ENCODE measurements at regions not wholly inside any gene's neighbourhood (a gene's known extent, or its start where the extent isn't known, plus 50 kb on each side); places are given as distances from the start of the nearest gene placed in this dataset.

DNA sequence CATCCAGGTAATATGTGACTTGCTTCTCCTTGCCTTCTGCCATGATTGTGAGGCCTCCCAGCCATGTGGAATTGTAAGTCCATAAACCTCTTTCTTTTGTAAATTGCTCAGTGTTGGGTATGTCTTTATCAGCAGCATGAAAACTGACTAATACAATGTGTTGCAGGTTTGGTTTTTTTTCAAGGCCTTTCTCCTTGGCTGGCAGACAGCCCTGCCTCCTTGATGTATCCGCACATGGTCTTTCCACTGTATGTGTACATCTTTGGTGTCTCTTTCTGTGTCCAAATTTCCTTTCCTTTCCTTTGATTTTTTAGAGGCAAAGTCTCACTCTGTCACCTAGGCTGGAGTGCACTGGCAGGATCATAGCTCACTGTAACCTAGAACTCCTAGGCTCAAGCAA is 260.1 kb downstream of the TUSC7 start:
- no peak overlapping the region for H2BK5ac ChIP-seq (ENCODE audit: low read depth, low read length, poor library complexity)
- DNase-seq: no peak

DNA sequence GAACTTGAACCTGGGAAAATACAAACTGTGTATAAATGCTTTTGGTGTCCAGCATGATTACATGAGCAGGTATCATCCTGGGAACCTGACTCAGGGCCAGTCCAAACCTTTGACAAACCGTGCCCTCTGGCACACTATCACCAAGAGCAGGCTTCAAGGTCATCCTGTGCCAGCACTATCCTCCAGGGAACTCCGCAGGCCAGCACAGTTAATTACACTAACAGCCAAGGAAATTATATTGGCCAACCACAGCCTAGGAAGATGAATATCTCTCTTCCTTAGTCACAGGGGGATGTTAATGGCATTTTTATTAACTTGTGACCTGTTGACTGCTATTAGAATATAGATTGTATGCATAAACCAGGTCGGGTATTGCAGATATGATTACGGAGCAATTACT is 262.0 kb downstream of the TUSC7 start:
- Histone ChIP-seq H2AFZ (ENCODE audit: insufficient read depth, low read length, poor library complexity) (no peak overlapping the region), H3K14ac (ENCODE audit: low read length) (no peak overlapping the region), H3K18ac (ENCODE audit: low read length) (no peak overlapping the region), H4K91ac (ENCODE audit: low read depth, low read length) (no peak overlapping the region), H3K27ac (ENCODE audit: low read depth, low read length) (no peak overlapping the region), H3K36me3 (ENCODE audit: control insufficient read depth in 1 of 2, insufficient read depth in 2 of 2, low read length in 2 of 2) (no peaks in the 10 kb centered on the region), H3K79me2 (ENCODE audit: control insufficient read depth, insufficient read depth, low read length, poor library complexity) (no peaks in the 10 kb centered on the region), H2AK5ac (ENCODE audit: low read length) (no peak overlapping the region), H2BK120ac (ENCODE audit: insufficient read depth, low read length, poor library complexity) (no peak overlapping the region), H3K27me3 (ENCODE audit: insufficient read depth, low read length) (no peaks in the 10 kb centered on the region), H3K9ac (ENCODE audit: low read length) (no peak overlapping the region), H3K4ac (ENCODE audit: low read depth, low read length) (no peak overlapping the region), H3K23ac (ENCODE audit: low read length) (no peak overlapping the region), H3K9me3 (ENCODE audit: insufficient read depth, low read depth, low read length) (peaks cover 2% of the 10 kb centered on the region), H4K12ac (ENCODE audit: low read depth, low read length) (no peak overlapping the region), H3K79me1 (ENCODE audit: low read length) (no peaks in the 10 kb centered on the region), H3K4me1 (ENCODE audit: control insufficient read depth in 1 of 2, insufficient read depth in 2 of 2, low read length in 2 of 2) (no peaks in the 10 kb centered on the region), H2BK12ac (ENCODE audit: low read length) (no peak overlapping the region), H2BK5ac (ENCODE audit: low read depth, low read length, poor library complexity) (no peak overlapping the region), H4K8ac (ENCODE audit: low read depth, low read length) (no peak overlapping the region), H3K4me3 (ENCODE audit: low read depth, low read length) (no peak overlapping the region), H3K4me2 (ENCODE audit: low read length) (no peak overlapping the region)
- no CpG with 5 or more reads among the region's 4 CpGs for WGBS (ENCODE audit: extremely low coverage, insufficient coverage, insufficient read length)
- no peak for DNase-seq

More for the DNA sequence above, 260.1 kb downstream of the TUSC7 start:
- H3K14ac ChIP-seq (ENCODE audit: low read length): no peak overlapping the region
- H4K91ac ChIP-seq (ENCODE audit: low read depth, low read length): no peak overlapping the region
- H2AK5ac ChIP-seq (ENCODE audit: low read length): no peak overlapping the region
- H3K9me3 ChIP-seq (ENCODE audit: insufficient read depth, low read depth, low read length): peaks cover 2% of the 10 kb centered on the region
- H3K23ac ChIP-seq (ENCODE audit: low read length): no peak overlapping the region
- H3K36me3 ChIP-seq (ENCODE audit: control insufficient read depth in 1 of 2, insufficient read depth in 2 of 2, low read length in 2 of 2): no peaks in the 10 kb centered on the region
- no peaks in the 10 kb centered on the region for H3K27me3 ChIP-seq (ENCODE audit: insufficient read depth, low read length)
- H3K9ac ChIP-seq (ENCODE audit: low read length): no peak overlapping the region
- no peak overlapping the region for H4K8ac ChIP-seq (ENCODE audit: low read depth, low read length)
- H4K12ac ChIP-seq (ENCODE audit: low read depth, low read length): no peak overlapping the region
- no peaks in the 10 kb centered on the region for H3K4me1 ChIP-seq (ENCODE audit: control insufficient read depth in 1 of 2, insufficient read depth in 2 of 2, low read length in 2 of 2)
- H3K4ac ChIP-seq (ENCODE audit: low read depth, low read length): no peak overlapping the region
- no peaks in the 10 kb centered on the region for H3K79me1 ChIP-seq (ENCODE audit: low read length)
- no peak overlapping the region for H2AFZ ChIP-seq (ENCODE audit: insufficient read depth, low read length, poor library complexity)
- no CpG with 5 or more reads among the region's 1 CpG for WGBS (ENCODE audit: extremely low coverage, insufficient coverage, insufficient read length)
- no peak overlapping the region for H3K27ac ChIP-seq (ENCODE audit: low read depth, low read length)
- H3K4me3 ChIP-seq (ENCODE audit: low read depth, low read length): no peak overlapping the region
- H3K4me2 ChIP-seq (ENCODE audit: low read length): no peak overlapping the region
- no peak overlapping the region for H2BK12ac ChIP-seq (ENCODE audit: low read length)
- H3K79me2 ChIP-seq (ENCODE audit: control insufficient read depth, insufficient read depth, low read length, poor library complexity): no peaks in the 10 kb centered on the region
- no peak overlapping the region for H3K18ac ChIP-seq (ENCODE audit: low read length)
- no peak overlapping the region for H2BK120ac ChIP-seq (ENCODE audit: insufficient read depth, low read length, poor library complexity)

DNA sequence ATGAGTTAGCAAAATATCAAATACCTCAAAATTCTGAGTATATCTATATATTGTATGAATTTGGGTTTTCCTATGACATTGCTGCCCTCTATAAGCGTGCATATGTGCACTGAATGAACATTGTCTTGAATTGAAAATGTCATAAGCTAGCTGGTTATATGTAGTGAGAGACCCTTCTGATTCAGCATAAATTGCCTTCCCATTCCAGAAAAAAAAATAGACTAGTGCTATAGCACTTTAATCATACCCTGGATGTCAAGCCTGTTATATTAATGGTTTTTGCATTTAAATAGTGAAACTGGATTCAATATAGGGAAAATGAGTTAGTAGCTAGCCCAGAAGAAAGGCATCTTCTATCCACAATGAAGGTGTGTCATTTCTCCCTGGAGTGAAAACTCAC is 265.1 kb downstream of the TUSC7 start:
- peaks cover 2% of the 10 kb centered on the region for H3K9me3 ChIP-seq (ENCODE audit: insufficient read depth, low read depth, low read length)
- H3K79me2 ChIP-seq (ENCODE audit: control insufficient read depth, insufficient read depth, low read length, poor library complexity): no peaks in the 10 kb centered on the region
- WGBS (ENCODE audit: extremely low coverage, insufficient coverage, insufficient read length): no CpG with 5 or more reads among the region's 1 CpG
- no peak overlapping the region for H4K8ac ChIP-seq (ENCODE audit: low read depth, low read length)
- H3K79me1 ChIP-seq (ENCODE audit: low read length): no peaks in the 10 kb centered on the region
- no peak overlapping the region for H3K23ac ChIP-seq (ENCODE audit: low read length)
- no peak overlapping the region for H2AK5ac ChIP-seq (ENCODE audit: low read length)
- no peak overlapping the region for H3K14ac ChIP-seq (ENCODE audit: low read length)
- H2BK120ac ChIP-seq (ENCODE audit: insufficient read depth, low read length, poor library complexity): no peak overlapping the region
- no peak overlapping the region for H3K18ac ChIP-seq (ENCODE audit: low read length)
- H4K12ac ChIP-seq (ENCODE audit: low read depth, low read length): no peak overlapping the region
- H2BK5ac ChIP-seq (ENCODE audit: low read depth, low read length, poor library complexity): no peak overlapping the region
- no peaks in the 10 kb centered on the region for H3K27me3 ChIP-seq (ENCODE audit: insufficient read depth, low read length)
- no peaks in the 10 kb centered on the region for H3K36me3 ChIP-seq (ENCODE audit: control insufficient read depth in 1 of 2, insufficient read depth in 2 of 2, low read length in 2 of 2)
- H3K27ac ChIP-seq (ENCODE audit: low read depth, low read length): no peak overlapping the region
- no peak overlapping the region for H3K4me3 ChIP-seq (ENCODE audit: low read depth, low read length)
- no peak overlapping the region for H3K4me2 ChIP-seq (ENCODE audit: low read length)
- DNase-seq: no peak
- H2BK12ac ChIP-seq (ENCODE audit: low read length): no peak overlapping the region
- no peak overlapping the region for H2AFZ ChIP-seq (ENCODE audit: insufficient read depth, low read length, poor library complexity)
- H4K91ac ChIP-seq (ENCODE audit: low read depth, low read length): no peak overlapping the region
- no peaks in the 10 kb centered on the region for H3K4me1 ChIP-seq (ENCODE audit: control insufficient read depth in 1 of 2, insufficient read depth in 2 of 2, low read length in 2 of 2)
- H3K9ac ChIP-seq (ENCODE audit: low read length): no peak overlapping the region
- no peak overlapping the region for H3K4ac ChIP-seq (ENCODE audit: low read depth, low read length)

DNA sequence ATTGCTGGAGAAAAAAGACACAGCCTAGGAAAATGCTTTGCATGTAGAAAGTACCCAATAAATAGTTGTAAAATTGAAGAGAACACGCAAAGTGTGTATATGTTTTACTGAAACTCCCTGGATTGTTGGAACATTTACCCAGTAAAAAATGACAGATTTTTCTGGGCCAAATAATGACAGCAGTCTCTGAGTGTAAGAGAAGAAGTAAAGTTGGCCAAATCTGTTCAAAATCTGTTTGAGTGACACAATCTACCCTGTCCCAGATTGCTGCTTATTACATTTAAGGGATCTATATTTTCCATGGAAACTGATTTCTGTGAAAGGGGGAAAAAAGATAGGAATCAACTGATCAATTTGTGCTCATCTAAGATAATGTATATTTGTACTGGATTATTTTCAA is 267.9 kb downstream of the TUSC7 start:
- no peak overlapping the region for H4K8ac ChIP-seq (ENCODE audit: low read depth, low read length)
- no peak overlapping the region for H2AFZ ChIP-seq (ENCODE audit: insufficient read depth, low read length, poor library complexity)
- no peaks in the 10 kb centered on the region for H3K4me1 ChIP-seq (ENCODE audit: control insufficient read depth in 1 of 2, insufficient read depth in 2 of 2, low read length in 2 of 2)
- H2BK12ac ChIP-seq (ENCODE audit: low read length): no peak overlapping the region
- H2BK120ac ChIP-seq (ENCODE audit: insufficient read depth, low read length, poor library complexity): no peak overlapping the region
- no CpG with 5 or more reads among the region's 1 CpG for WGBS (ENCODE audit: extremely low coverage, insufficient coverage, insufficient read length)
- no peak for DNase-seq
- H3K27me3 ChIP-seq (ENCODE audit: insufficient read depth, low read length): no peaks in the 10 kb centered on the region
- no peak overlapping the region for H3K4ac ChIP-seq (ENCODE audit: low read depth, low read length)
- no peak overlapping the region for H2BK5ac ChIP-seq (ENCODE audit: low read depth, low read length, poor library complexity)
- no peak overlapping the region for H3K9ac ChIP-seq (ENCODE audit: low read length)
- no peak overlapping the region for H3K27ac ChIP-seq (ENCODE audit: low read depth, low read length)
- H3K4me2 ChIP-seq (ENCODE audit: low read length): no peak overlapping the region
- H2AK5ac ChIP-seq (ENCODE audit: low read length): no peak overlapping the region
- no peaks in the 10 kb centered on the region for H3K9me3 ChIP-seq (ENCODE audit: insufficient read depth, low read depth, low read length)
- H4K12ac ChIP-seq (ENCODE audit: low read depth, low read length): no peak overlapping the region
- H3K23ac ChIP-seq (ENCODE audit: low read length): no peak overlapping the region
- H3K79me1 ChIP-seq (ENCODE audit: low read length): no peaks in the 10 kb centered on the region
- no peak overlapping the region for H3K18ac ChIP-seq (ENCODE audit: low read length)
- no peaks in the 10 kb centered on the region for H3K36me3 ChIP-seq (ENCODE audit: control insufficient read depth in 1 of 2, insufficient read depth in 2 of 2, low read length in 2 of 2)
- no peak overlapping the region for H3K14ac ChIP-seq (ENCODE audit: low read length)
- H3K79me2 ChIP-seq (ENCODE audit: control insufficient read depth, insufficient read depth, low read length, poor library complexity): no peaks in the 10 kb centered on the region
- H3K4me3 ChIP-seq (ENCODE audit: low read depth, low read length): no peak overlapping the region
- H4K91ac ChIP-seq (ENCODE audit: low read depth, low read length): no peak overlapping the region

Data from trophoblast cell (in vitro differentiated cells and primary cell).